A204.1 (cell line): ENCODE measurements at regions not wholly inside any gene's neighbourhood (a gene's known extent, or its start where the extent isn't known, plus 50 kb on each side); places are given as distances from the start of the nearest gene placed in this dataset.

Experiments used
- FAIRE-seq: peaks from 2 replicates; lab custom pipeline; 2012; peaks lifted over from hg19 to GRCh38; lab: Jason Lieb, UNC

GRCh38 chr6:140091895-140092294 lies 717.4 kb upstream of the CITED2 start:
- FAIRE-seq = no peak

GRCh38 chr6:140090871-140091270 lies 716.4 kb upstream of the CITED2 start:
- FAIRE-seq = no peak

- FAIRE-seq = no peak
These were observed 708.9 kb upstream of the CITED2 start for GRCh38 chr6:140083375-140083774.

- FAIRE-seq = no peak
These were observed 708.4 kb upstream of the CITED2 start for GRCh38 chr6:140082867-140083297.

GRCh38 chr6:140079328-140079727 lies 704.9 kb upstream of the CITED2 start:
- FAIRE-seq = no peak

- FAIRE-seq = no peak
These were observed 704.2 kb upstream of the CITED2 start for GRCh38 chr6:140078561-140079125.

- FAIRE-seq = no peak
These were observed 703.5 kb upstream of the CITED2 start for GRCh38 chr6:140077827-140078560.

- FAIRE-seq = no peak
These were observed 701.7 kb upstream of the CITED2 start for GRCh38 chr6:140076105-140076504.

GRCh38 chr6:140073456-140073855 lies 699.0 kb upstream of the CITED2 start:
- FAIRE-seq = no peak

GRCh38 chr6:140071601-140072062 lies 697.2 kb upstream of the CITED2 start:
- no peak for FAIRE-seq

GRCh38 chr6:140070846-140071473 lies 696.5 kb upstream of the CITED2 start:
- FAIRE-seq = no peak

- no peak for FAIRE-seq
These were observed 695.1 kb upstream of the CITED2 start for GRCh38 chr6:140069576-140069975.

GRCh38 chr6:140068801-140069200 lies 694.4 kb upstream of the CITED2 start:
- FAIRE-seq = no peak

GRCh38 chr6:140064366-140064765 lies 689.9 kb upstream of the CITED2 start:
- no peak for FAIRE-seq

GRCh38 chr6:140063021-140063399 lies 688.6 kb upstream of the CITED2 start:
- no peak for FAIRE-seq

- no peak for FAIRE-seq
These were observed 687.9 kb upstream of the CITED2 start for GRCh38 chr6:140062043-140063020.

- no peak for FAIRE-seq
These were observed 686.9 kb upstream of the CITED2 start for GRCh38 chr6:140061110-140062042.

GRCh38 chr6:140059947-140060346 lies 685.5 kb upstream of the CITED2 start:
- no peak for FAIRE-seq

- FAIRE-seq = no peak
These were observed 684.4 kb upstream of the CITED2 start for GRCh38 chr6:140058863-140059262.

- FAIRE-seq = no peak
These were observed 678.6 kb upstream of the CITED2 start for GRCh38 chr6:140052736-140053729.
